Panc1 (cell line): ENCODE measurements at regions not wholly inside any gene's neighbourhood (a gene's known extent, or its start where the extent isn't known, plus 50 kb on each side); places are given as distances from the start of the nearest gene placed in this dataset.

ENCODE experiments used
- ATAC-seq: fragments of 200-7000 bp; cut with Tn5 transposase; 2 replicates; pipeline ENCODE4 v1.9.1; 2020; ENCODE audit warnings: mild to moderate bottlenecking, moderate library complexity
- BruUV-seq: library from RNA; stranded (reverse); fragments of 400-500 nt; replicated peaks from 2 replicates; lab custom pipeline; 2021; lab: Mats Ljungman, UMichigan
- CTCF ChIA-PET: fragments of 300-600 bp; sonication (Branson Sonifier 250); formaldehyde crosslinking; loops from one replicate; lab custom pipeline; 2022; ENCODE audit warnings: antibody characterized with exemption; lab: Charles Lee
- POLR2A ChIA-PET: fragments of 300-600 bp; sonication (Branson Sonifier 250); formaldehyde crosslinking; loops from one replicate; lab custom pipeline; 2022; ENCODE audit warnings: antibody characterized with exemption; lab: Charles Lee
- DNase-seq: peaks from one replicate; pipeline ENCODE4 v3.0.0-alpha.2; 2010; ENCODE audit warnings: low read depth, low spot score
- H3K27ac ChIP-seq: 2 replicates; pipeline ENCODE4 v1.5.1; 2011; ENCODE audit warnings: mild to moderate bottlenecking, low read length, inconsistent platforms
- H3K27me3 ChIP-seq: fragments of 200-500 bp; sonication (Bioruptor generic); 2 replicates; pipeline ENCODE4 v1.6.0; 2014; ENCODE audit warnings: low read length, inconsistent platforms; ENCODE audit not compliant: control insufficient read depth, insufficient read depth
- H3K36me3 ChIP-seq: fragments of 200-500 bp; sonication (Bioruptor generic); 2 replicates; pipeline ENCODE4 v1.5.1; 2014; ENCODE audit warnings: inconsistent platforms, mild to moderate bottlenecking, low read length, moderate library complexity; ENCODE audit not compliant: control insufficient read depth, insufficient read depth
- H3K4me1 ChIP-seq: 2 replicates; pipeline ENCODE4 v1.5.1; 2011; ENCODE audit warnings: inconsistent platforms, mild to moderate bottlenecking, low read length, moderate library complexity; ENCODE audit not compliant: control insufficient read depth, insufficient read depth
- H3K4me3 ChIP-seq, 2 experiments: 2 replicates each; pipeline ENCODE4 v1.5.1; 2011 to 2012; ENCODE audit warnings: low read depth in 2 of 2, low read length in 2 of 2, mild to moderate bottlenecking in 2 of 2, inconsistent platforms in 1 of 2, moderate library complexity in 1 of 2
- H3K9me3 ChIP-seq: fragments of 200-500 bp; sonication (Bioruptor generic); 2 replicates; pipeline ENCODE4 v1.5.1; 2014; ENCODE audit warnings: low read depth, mild to moderate bottlenecking, inconsistent platforms, low read length, moderate library complexity; ENCODE audit not compliant: control insufficient read depth, insufficient read depth
- POLR2AphosphoS5 ChIP-seq: IDR thresholded peaks from 2 replicates; pipeline ENCODE4 v1.6.1; 2012; ENCODE audit warnings: mild to moderate bottlenecking, low read depth, low read length, moderate library complexity
- SIN3A ChIP-seq: IDR thresholded peaks from 2 replicates; pipeline ENCODE4 v1.6.1; 2012; ENCODE audit warnings: low read depth, mild to moderate bottlenecking, low read length, moderate library complexity, borderline replicate concordance; ENCODE audit not compliant: insufficient read depth
- TCF7L2 ChIP-seq: IDR thresholded peaks from 2 replicates; pipeline ENCODE4 v1.6.1; 2011; ENCODE audit warnings: mild to moderate bottlenecking, low read depth, low read length, inconsistent platforms
- in situ Hi-C: cut with HindIII; loops from 2 replicates; pipeline ENCODE4 v1.10.0; 2016; ENCODE audit warnings: low sequenced_read_pairs, low pct_unique_long_range_greater_than_20kb
- intact Hi-C: fragments of 100-400 bp; cut with micrococcal nuclease; formaldehyde crosslinking; loops from one replicate; pipeline ENCODE4 v1.10.0; 2022; ENCODE audit not compliant: unreplicated experiment
- TF ChIP-seq, protein P1 (sequence below), 2 experiments: IDR thresholded peaks; 2 replicates each; pipeline ENCODE4 v1.6.1; 2011 to 2012; ENCODE audit warnings: low read depth in 2 of 2, control low read depth in 1 of 2, low read length in 1 of 2, mild to moderate bottlenecking in 1 of 2, moderate library complexity in 1 of 2; ENCODE audit not compliant: insufficient read depth in 1 of 2
- TF ChIP-seq, protein P2 (sequence below): fragments of 450-650 bp; IDR thresholded peaks from 2 replicates; pipeline ENCODE4 v1.5.1; 2017; ENCODE audit warnings: mild to moderate bottlenecking

DNA sequence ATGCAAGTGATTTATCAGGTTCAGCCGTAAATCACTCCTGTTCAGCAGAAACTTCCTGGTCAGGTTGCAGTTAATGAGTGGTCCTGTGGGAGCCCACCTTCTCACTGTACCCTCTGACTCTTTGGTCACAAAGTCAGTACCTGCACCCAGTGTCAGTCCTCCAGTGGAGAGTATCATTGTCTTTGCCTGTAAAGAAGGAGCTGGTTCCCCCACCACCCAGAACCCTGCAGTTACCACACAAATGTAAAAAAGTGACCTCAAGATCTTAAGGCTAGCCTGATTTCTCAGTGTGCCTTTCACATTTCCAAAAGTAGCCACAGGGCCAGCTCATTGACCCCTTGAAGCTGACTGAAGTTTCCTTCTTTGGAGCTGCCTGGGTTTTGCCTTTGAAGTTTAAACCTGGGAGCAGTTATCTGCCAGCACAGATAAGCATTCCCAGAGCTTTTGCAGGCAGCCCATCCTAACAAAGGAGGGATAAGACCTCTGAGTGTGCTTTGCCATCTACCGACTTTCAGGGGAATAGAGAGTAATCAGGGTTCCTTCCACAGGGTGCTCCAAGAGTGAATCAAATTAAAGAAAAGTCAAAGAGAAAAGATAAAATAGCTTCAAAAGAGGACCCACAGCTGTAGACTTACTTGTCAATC lies 725.2 kb downstream of the CPS1 start:
- Histone ChIP-seq H3K4me1 (no peaks in the 10 kb centered on the region), H3K4me3 (no peak overlapping the region), H3K9me3 (no peaks in the 10 kb centered on the region), H3K27me3 (no peaks in the 10 kb centered on the region), H3K36me3 (no peaks in the 10 kb centered on the region), H3K27ac (no peak overlapping the region)
- ATAC-seq (no peak), DNase-seq (no peak)
- intact Hi-C loops, result no loop called here
- POLR2A ChIA-PET, result no interaction called here
- TF ChIP-seq TCF7L2, result no peak
- TF ChIP-seq, protein P1, sequence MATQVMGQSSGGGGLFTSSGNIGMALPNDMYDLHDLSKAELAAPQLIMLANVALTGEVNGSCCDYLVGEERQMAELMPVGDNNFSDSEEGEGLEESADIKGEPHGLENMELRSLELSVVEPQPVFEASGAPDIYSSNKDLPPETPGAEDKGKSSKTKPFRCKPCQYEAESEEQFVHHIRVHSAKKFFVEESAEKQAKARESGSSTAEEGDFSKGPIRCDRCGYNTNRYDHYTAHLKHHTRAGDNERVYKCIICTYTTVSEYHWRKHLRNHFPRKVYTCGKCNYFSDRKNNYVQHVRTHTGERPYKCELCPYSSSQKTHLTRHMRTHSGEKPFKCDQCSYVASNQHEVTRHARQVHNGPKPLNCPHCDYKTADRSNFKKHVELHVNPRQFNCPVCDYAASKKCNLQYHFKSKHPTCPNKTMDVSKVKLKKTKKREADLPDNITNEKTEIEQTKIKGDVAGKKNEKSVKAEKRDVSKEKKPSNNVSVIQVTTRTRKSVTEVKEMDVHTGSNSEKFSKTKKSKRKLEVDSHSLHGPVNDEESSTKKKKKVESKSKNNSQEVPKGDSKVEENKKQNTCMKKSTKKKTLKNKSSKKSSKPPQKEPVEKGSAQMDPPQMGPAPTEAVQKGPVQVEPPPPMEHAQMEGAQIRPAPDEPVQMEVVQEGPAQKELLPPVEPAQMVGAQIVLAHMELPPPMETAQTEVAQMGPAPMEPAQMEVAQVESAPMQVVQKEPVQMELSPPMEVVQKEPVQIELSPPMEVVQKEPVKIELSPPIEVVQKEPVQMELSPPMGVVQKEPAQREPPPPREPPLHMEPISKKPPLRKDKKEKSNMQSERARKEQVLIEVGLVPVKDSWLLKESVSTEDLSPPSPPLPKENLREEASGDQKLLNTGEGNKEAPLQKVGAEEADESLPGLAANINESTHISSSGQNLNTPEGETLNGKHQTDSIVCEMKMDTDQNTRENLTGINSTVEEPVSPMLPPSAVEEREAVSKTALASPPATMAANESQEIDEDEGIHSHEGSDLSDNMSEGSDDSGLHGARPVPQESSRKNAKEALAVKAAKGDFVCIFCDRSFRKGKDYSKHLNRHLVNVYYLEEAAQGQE (IDR thresholded peaks at IDR 0.05; ENCODE audit: insufficient read depth in 1 of 2, low read depth in 2 of 2, low read length in 1 of 2), result no peak
- TF ChIP-seq POLR2AphosphoS5, result no peak
- no peak for TF ChIP-seq SIN3A
- TF ChIP-seq, protein P2, sequence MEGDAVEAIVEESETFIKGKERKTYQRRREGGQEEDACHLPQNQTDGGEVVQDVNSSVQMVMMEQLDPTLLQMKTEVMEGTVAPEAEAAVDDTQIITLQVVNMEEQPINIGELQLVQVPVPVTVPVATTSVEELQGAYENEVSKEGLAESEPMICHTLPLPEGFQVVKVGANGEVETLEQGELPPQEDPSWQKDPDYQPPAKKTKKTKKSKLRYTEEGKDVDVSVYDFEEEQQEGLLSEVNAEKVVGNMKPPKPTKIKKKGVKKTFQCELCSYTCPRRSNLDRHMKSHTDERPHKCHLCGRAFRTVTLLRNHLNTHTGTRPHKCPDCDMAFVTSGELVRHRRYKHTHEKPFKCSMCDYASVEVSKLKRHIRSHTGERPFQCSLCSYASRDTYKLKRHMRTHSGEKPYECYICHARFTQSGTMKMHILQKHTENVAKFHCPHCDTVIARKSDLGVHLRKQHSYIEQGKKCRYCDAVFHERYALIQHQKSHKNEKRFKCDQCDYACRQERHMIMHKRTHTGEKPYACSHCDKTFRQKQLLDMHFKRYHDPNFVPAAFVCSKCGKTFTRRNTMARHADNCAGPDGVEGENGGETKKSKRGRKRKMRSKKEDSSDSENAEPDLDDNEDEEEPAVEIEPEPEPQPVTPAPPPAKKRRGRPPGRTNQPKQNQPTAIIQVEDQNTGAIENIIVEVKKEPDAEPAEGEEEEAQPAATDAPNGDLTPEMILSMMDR, result no peak
- in situ Hi-C loops, result no loop called here
- BruUV-seq, result no TSS peak
- CTCF ChIA-PET, result no interaction called here

DNA sequence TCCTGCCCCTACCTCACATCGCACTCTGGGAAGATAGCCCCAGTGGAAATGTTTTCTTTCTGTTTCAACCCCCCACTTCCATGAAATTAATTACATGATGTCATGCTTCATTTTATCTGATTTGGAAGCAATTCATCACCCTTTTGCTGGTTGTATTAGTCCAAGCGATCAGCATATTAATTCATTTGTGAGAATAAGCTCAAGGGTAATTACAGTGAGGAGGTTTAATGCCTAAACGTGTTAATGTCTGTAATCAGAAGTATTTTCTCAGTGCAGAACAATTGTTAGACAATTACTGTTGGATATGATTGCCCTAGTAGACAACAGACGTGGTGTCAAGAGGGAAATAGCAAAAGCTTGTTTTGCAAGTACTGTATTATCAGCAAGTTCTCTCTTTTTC lies 746.3 kb downstream of the CPS1 start:
- no peak overlapping the region for H3K4me3 ChIP-seq
- TF ChIP-seq SIN3A (no peak), POLR2AphosphoS5 (no peak), TCF7L2 (no peak)
- TF ChIP-seq, protein P2, result no peak
- TF ChIP-seq, protein P1 (IDR thresholded peaks at IDR 0.05; ENCODE audit: insufficient read depth in 1 of 2, low read depth in 2 of 2, low read length in 1 of 2), result no peak
- no TSS peak for BruUV-seq
- no peaks in the 10 kb centered on the region for H3K27me3 ChIP-seq
- ChIA-PET CTCF (no interaction called here), POLR2A (no interaction called here)
- H3K4me1 ChIP-seq, result no peaks in the 10 kb centered on the region
- in situ Hi-C loops (no loop called here), intact Hi-C loops (no loop called here)
- H3K36me3 ChIP-seq, result no peaks in the 10 kb centered on the region
- no peak for ATAC-seq
- no peaks in the 10 kb centered on the region for H3K9me3 ChIP-seq
- no peak overlapping the region for H3K27ac ChIP-seq
- DNase-seq, result no peak
